GM19239 (cell line): ENCODE measurements at regions not wholly inside any gene's neighbourhood (a gene's known extent, or its start where the extent isn't known, plus 50 kb on each side); places are given as distances from the start of the nearest gene placed in this dataset.
A peak's percentile ranks its signal among the peaks of the same experiment; 100 is the strongest.

Source experiments
- DNase-seq: peaks from one replicate; pipeline ENCODE4 v3.0.0; 2011; ENCODE audit warnings: low spot score; ENCODE audit not compliant: insufficient read length
- FAIRE-seq: peaks from 2 replicates; lab custom pipeline; 2011; peaks lifted over from hg19 to GRCh38; lab: Jason Lieb, UNC

DNA sequence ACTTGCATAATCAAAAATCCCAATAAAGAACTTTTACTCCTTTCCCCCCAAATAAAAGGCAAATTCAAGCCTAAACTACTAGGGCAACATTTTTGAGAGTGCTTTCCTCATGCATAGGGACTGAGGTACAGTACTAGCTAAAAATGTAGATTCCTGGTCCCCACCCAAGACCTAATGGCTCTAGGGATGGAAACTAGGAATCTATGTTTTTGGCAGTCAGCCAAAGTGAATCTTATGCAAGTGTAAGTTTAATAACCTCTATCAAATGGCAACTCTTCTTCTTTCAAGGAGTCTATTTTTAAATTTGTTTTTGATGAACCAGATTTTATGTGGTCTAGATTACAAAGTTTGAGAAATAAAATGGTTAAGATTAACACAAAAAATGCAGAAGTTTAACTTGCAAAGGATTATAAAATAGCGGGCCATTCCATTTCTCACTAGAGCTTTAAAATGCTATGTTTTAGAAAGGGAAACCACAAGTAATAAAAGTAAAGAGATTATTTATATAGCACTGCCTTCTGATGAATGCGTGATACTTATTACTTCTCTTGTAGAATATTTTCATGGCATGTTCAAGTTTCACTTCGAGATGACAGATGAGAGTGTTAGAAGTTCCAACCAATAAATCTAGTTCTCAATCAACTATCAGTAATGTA is 70.4 kb upstream of the MDFIC start:
- FAIRE-seq = peak; percentile 49
- no peak for DNase-seq

DNA sequence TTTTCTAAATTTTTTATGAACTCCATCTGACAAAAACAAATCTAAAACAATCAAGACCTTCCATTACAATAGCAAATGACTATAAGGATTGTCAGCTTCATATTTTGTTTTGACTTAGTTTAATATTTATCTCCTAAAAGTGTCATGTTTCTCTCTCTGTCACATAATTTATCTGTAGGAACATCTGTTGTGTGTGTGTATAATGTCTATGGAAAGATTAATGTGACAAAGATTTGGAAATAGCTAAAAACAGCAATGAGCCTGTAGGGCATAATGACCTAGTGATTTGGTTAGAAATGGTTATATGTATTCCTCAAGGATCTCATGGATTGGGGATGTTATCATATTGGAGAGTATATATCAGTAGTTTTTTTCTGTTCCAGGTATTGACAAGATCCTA is 69.6 kb upstream of the MDFIC start:
- no peak for FAIRE-seq
- DNase-seq = no peak

DNA sequence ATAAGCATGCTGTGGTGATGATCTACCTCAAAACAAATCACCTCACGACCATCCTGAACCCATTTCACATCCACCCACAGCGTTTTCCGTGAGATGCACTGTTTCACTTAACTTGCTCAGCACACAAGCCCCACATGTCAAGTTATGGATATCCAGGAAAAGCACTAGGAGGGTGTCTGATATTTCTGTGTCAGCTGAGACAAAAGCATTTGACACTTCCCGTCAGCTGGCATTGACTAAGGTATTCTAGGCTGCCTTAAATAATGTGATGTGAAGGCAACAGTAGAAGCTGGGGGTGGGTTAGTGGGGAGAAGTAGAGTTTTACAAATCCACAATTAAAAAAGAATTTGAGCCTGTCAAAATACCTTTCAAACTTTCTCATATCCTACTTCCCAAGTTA is 68.7 kb upstream of the MDFIC start:
- DNase-seq = no peak
- FAIRE-seq = no peak

DNA sequence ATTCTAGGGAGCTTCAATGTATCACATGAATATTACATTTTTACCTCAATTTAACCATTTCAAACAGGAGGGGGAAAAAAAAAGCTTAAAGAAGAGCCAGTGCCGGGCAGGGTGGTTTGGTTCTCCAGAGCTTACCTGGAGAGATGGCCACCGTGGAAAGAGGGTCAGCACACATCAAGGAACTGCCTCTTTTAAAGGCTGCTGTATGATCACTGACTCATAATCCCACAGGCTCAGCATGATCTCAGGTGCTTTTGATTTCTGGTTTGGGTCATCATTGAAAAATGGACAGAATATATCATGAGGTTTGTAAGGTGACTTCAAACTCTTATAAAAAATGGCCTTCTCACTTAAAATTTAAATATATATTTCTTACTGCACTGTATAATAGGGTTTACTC is 67.5 kb upstream of the MDFIC start:
- FAIRE-seq (no peak), DNase-seq (no peak)

DNA sequence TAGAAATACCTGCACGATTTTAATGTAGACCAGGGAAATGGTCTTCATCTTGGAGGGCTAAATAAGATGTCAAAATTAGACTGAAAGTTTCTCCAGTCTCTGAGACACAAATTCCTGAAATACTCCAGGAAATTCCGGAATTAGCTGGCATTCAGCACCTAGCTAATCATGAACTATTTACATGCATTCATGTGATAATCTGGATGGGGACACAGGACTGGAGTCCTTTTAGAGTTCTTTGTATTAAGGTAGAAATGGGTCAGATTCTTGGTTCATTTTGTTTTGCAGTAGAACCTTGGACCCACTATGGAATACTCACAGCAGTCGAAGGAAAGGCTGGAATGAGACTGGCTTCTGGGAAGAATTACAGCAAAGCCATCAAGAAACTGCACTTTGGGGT is 65.3 kb upstream of the MDFIC start:
- DNase-seq (no peak), FAIRE-seq (no peak)

DNA sequence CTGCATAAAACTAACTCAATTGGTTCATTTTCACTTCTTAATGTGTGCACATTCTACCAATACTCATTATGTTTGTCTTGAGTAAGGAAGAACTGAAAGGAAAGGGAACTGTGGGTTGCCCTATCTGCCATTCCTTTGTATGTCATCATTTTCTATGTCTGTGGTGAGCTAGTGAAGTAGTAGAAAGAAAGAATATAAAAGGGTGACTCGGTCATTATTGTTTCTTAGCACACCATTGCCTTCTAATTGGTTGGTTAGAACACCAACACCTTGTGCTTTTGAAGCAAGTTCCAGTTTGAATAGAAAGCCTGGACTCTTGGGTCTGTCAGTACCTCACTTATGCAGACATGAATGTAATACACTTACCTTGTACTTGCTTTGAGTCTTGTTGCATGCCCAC is 64.3 kb upstream of the MDFIC start:
- FAIRE-seq (no peak), DNase-seq (no peak)

DNA sequence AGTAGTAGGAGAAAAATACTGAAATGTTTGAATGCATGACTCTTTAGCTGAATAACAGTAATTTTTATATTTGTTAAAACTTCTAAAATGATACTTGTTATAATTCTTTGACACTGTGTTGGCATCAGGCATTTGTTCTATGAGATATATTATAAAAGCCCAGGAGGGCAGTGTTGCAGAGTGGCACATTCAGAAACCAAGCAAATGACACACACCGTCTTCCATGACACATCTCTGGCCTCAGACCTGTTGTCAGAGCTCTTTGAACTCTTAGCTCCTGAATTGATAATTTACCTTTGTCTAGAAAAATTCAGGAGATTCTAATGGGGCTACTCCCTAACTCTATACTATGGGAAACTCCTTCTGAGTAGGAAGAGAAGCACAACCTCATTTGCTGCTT is 62.4 kb upstream of the MDFIC start:
- no peak for FAIRE-seq
- DNase-seq = no peak

DNA sequence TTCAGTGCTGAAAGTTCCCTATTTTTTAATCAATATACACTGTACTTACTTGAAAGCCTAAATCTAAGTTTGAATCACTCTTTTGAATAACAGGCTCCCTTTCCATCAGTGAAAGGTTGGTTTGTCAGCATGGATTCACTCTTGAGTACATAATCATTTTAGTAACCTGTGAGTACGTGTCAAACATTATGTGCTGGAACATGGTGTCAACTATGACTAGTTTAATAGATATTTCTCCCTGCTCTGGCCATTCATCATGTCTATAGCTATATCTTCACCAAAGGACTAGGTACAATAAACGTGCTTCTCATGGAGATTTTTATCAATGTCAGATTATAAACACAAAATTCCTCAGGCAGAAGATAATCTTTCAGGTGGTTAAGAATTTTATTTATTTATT is 61.7 kb upstream of the MDFIC start:
- DNase-seq (no peak), FAIRE-seq (no peak)

DNA sequence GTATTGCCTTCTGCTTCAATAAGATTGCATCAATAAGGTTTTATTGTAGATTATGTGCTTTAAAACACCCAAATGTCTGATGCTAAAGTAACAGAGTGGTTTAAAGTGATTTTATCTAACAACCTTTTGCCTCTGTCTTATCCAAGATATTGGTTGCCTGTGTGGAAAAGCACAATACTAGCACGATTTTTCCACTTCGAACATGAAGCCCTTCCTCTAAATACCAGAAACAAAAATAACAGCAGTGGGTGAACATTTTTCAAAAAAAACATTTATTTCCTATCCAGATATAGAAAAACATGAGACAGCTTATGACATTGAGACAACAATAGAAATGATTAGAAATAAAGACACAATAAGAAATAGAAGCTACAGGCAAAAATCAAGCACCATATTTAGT is 59.5 kb upstream of the MDFIC start:
- FAIRE-seq = no peak
- DNase-seq = no peak

DNA sequence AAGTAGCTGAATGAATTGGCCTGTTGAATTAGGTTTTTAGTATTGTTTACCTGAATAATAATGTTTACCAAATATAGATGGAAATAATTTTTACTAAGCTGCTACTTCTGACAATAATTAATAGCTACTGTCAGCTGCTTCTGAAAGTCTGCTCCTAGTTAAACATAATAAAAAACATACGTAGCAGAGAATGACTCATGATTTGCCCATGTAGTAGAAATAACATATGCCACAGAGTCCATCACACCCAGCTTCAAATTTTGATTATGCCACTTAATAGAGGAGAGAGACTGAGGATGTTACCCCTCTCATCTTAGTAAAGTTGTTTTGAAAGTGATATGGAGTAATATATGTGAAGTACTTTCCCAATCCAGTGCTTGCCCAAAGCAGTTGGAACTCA is 57.6 kb upstream of the MDFIC start:
- DNase-seq (no peak), FAIRE-seq (no peak)

DNA sequence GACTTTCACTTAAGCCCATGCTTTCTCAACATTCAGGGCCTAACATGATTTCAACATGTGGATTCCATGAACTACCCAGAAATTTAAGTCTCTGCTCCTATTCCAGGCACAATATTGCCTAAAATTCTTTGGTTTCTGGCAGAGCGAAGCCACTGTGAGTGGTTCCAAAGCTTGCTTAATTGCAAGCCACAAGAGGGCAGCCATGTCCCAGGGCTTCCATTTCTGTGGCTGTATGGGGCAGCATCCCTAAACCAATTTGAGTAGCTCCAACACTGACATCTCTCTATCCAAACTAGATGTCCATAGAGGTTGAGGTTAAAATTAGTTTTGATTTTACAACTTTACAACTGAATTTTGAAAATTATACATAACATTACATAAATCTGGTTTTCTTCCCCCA is 56.3 kb upstream of the MDFIC start:
- FAIRE-seq (peak; percentile 80), DNase-seq (peak; percentile 28)
